ENCODE measurements at regions not wholly inside any gene's neighbourhood (a gene's known extent, or its start where the extent isn't known, plus 50 kb on each side); places are given as distances from the start of the nearest gene placed in this dataset.

GRCh38 chr6:81900616-81901015 is 148.1 kb upstream of the TENT5A start:
- no peak for DNase-seq (ENCODE audit: low spot score)
- POLR2A ChIA-PET (ENCODE audit: low non-redundant PET): no interaction called here
- TF ChIP-seq, protein P1, sequence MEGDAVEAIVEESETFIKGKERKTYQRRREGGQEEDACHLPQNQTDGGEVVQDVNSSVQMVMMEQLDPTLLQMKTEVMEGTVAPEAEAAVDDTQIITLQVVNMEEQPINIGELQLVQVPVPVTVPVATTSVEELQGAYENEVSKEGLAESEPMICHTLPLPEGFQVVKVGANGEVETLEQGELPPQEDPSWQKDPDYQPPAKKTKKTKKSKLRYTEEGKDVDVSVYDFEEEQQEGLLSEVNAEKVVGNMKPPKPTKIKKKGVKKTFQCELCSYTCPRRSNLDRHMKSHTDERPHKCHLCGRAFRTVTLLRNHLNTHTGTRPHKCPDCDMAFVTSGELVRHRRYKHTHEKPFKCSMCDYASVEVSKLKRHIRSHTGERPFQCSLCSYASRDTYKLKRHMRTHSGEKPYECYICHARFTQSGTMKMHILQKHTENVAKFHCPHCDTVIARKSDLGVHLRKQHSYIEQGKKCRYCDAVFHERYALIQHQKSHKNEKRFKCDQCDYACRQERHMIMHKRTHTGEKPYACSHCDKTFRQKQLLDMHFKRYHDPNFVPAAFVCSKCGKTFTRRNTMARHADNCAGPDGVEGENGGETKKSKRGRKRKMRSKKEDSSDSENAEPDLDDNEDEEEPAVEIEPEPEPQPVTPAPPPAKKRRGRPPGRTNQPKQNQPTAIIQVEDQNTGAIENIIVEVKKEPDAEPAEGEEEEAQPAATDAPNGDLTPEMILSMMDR (conservative IDR thresholded peaks at IDR 0.05; ENCODE audit: low read depth): no peak
- H3K27ac ChIP-seq: no peak overlapping the region
- CTCF ChIA-PET: interaction anchor here (0.5 to 0.6 kb wide), 2 partner anchors 18 to 1206 kb away, joined by 3 read pairs; no protein-coding TSS in a partner anchor

DNA sequence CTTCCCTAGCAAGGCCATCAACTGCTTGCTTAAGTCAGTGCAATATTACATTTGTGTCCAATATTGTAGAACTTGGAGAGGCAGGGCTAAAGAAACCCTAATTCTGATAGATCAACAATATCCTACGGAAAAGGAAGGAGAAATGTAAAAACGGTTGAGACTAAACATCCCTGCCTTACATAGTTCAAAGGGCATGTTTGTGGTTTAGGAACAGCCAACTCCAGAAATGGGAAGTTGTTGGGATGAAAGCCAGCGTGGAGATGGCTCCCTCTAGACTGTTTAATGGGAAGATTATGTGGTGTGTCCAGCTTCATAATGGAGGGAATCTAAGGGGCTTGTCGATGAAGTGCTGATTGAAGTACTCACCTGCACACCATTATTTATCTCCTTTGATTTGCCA is 145.3 kb upstream of the TENT5A start:
- ChIA-PET POLR2A (ENCODE audit: low non-redundant PET) (no interaction called here), CTCF (no interaction called here)
- DNase-seq (ENCODE audit: low spot score): no peak
- no peak overlapping the region for H3K27ac ChIP-seq
- TF ChIP-seq, protein P1 (conservative IDR thresholded peaks at IDR 0.05; ENCODE audit: low read depth): no peak

- DNase-seq (ENCODE audit: low spot score): no peak
- POLR2A ChIA-PET (ENCODE audit: low non-redundant PET): no interaction called here
- TF ChIP-seq, protein P1 (conservative IDR thresholded peaks at IDR 0.05; ENCODE audit: low read depth): no peak
- CTCF ChIA-PET: no interaction called here
- no peak overlapping the region for H3K27ac ChIP-seq
Measured at GRCh38 chr6:81896525-81897503, 144.3 kb upstream of the TENT5A start.

GRCh38 chr6:81895511-81896185 is 143.2 kb upstream of the TENT5A start:
- no peak overlapping the region for H3K27ac ChIP-seq
- no peak for DNase-seq (ENCODE audit: low spot score)
- CTCF ChIA-PET: interaction anchor here (0.7 kb wide), 1 partner anchor 876 kb away, joined by 3 read pairs; no protein-coding TSS in a partner anchor

GRCh38 chr6:81894788-81895271 is 142.3 kb upstream of the TENT5A start:
- CTCF ChIA-PET: interaction anchor here (0.7 kb wide), 1 partner anchor 877 kb away, joined by 3 read pairs; no protein-coding TSS in a partner anchor
- no peak for DNase-seq (ENCODE audit: low spot score)
- TF ChIP-seq, protein P1 (conservative IDR thresholded peaks at IDR 0.05; ENCODE audit: low read depth): no peak
- POLR2A ChIA-PET (ENCODE audit: low non-redundant PET): no interaction called here
- H3K27ac ChIP-seq: no peak overlapping the region

More at GRCh38 chr6:81895511-81896185, 143.2 kb upstream of the TENT5A start:
- POLR2A ChIA-PET (ENCODE audit: low non-redundant PET): no interaction called here
- TF ChIP-seq, protein P1 (conservative IDR thresholded peaks at IDR 0.05; ENCODE audit: low read depth): no peak

DNA sequence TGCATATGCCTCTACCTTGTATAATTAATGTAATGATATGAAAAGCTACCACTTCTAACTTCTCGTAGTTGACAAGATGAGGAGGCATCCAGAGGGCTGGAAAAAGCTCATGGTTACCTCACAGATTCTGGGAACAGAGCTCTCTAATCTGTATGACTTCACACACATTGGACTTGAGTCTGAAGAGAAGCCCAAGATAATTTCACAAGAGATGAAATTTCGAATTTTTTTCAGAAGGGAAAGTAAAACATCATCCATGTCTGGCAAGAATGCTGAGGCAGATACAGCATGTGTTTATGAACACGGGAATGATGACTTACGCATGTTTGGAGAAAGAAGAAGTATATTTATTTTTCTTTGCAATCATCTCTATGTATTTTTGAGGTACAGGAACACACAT is 141.8 kb upstream of the TENT5A start:
- TF ChIP-seq, protein P1 (conservative IDR thresholded peaks at IDR 0.05; ENCODE audit: low read depth): no peak
- DNase-seq (ENCODE audit: low spot score): no peak
- ChIA-PET POLR2A (ENCODE audit: low non-redundant PET) (no interaction called here), CTCF (interaction anchor here (0.6 kb wide), 1 partner anchor 77 kb away, joined by 3 read pairs; no protein-coding TSS in a partner anchor)
- H3K27ac ChIP-seq: no peak overlapping the region
